Neural cell (in vitro differentiated cells): ENCODE measurements at regions not wholly inside any gene's neighbourhood (a gene's known extent, or its start where the extent isn't known, plus 50 kb on each side); places are given as distances from the start of the nearest gene placed in this dataset.

Source experiments
- H2AFZ ChIP-seq: fragments of 200-600, 300-800 bp; sonication (generic), shearing (Covaris generic); 2 replicates; pipeline ENCODE4 v1.6.0; 2014; ENCODE audit warnings: low read depth, mild to moderate bottlenecking, antibody characterized with exemption, low read length, moderate library complexity
- H3F3A ChIP-seq: fragments of 200-600 bp; shearing (Covaris generic); 2 replicates; pipeline ENCODE4 v1.6.1; 2016; ENCODE audit warnings: mild to moderate bottlenecking, moderate library complexity, mixed read lengths, antibody characterized with exemption, low read length; ENCODE audit not compliant: insufficient read depth, poor library complexity, severe bottlenecking
- H3K27ac ChIP-seq: fragments of 200-600, 300-800 bp; sonication (generic), shearing (Covaris generic); 2 replicates; pipeline ENCODE4 v1.5.1; 2014; ENCODE audit warnings: mild to moderate bottlenecking, low read length, moderate library complexity
- H3K27me3 ChIP-seq: fragments of 300-800, 200-600 bp; sonication (generic), shearing (Covaris generic); 2 replicates; pipeline ENCODE4 v1.6.0; 2014; ENCODE audit warnings: mild to moderate bottlenecking, low read depth, low read length, moderate library complexity; ENCODE audit not compliant: insufficient read depth
- H3K36me3 ChIP-seq: fragments of 300-800, 200-600 bp; sonication (generic), shearing (Covaris generic); 2 replicates; pipeline ENCODE4 v1.5.1; 2014; ENCODE audit warnings: mild to moderate bottlenecking, antibody characterized with exemption, low read length, moderate library complexity; ENCODE audit not compliant: insufficient read depth
- H3K4me2 ChIP-seq: fragments of 300-800, 200-600 bp; sonication (generic), shearing (Covaris generic); 2 replicates; pipeline ENCODE4 v1.6.0; 2014; ENCODE audit warnings: mild to moderate bottlenecking, low read length
- H3K4me3 ChIP-seq: fragments of 300-800, 200-600 bp; sonication (generic), shearing (Covaris generic); 2 replicates; pipeline ENCODE4 v1.5.1; 2014; ENCODE audit warnings: mild to moderate bottlenecking, low read length, moderate library complexity
- H3K79me2 ChIP-seq: fragments of 200-600 bp; shearing (Covaris generic); replicated peaks from 2 replicates; pipeline ENCODE4 v1.6.0; 2014; ENCODE audit warnings: mild to moderate bottlenecking, low read length, moderate library complexity; ENCODE audit not compliant: insufficient read depth
- H3K9ac ChIP-seq: fragments of 300-800, 200-600 bp; sonication (generic), shearing (Covaris generic); 2 replicates; pipeline ENCODE4 v1.6.1; 2016; ENCODE audit warnings: mild to moderate bottlenecking, low read length, mixed read lengths
- H3K9me2 ChIP-seq: fragments of 200-600 bp; shearing (Covaris generic); 2 replicates; pipeline ENCODE4 v1.6.1; 2016; ENCODE audit warnings: mild to moderate bottlenecking, low read length, mixed read lengths; ENCODE audit not compliant: insufficient read depth
- H3K9me3 ChIP-seq: fragments of 200-600, 300-800 bp; sonication (generic), shearing (Covaris generic); 2 replicates; pipeline ENCODE4 v1.6.1; 2016; ENCODE audit warnings: mild to moderate bottlenecking, mixed run types, low read length, moderate library complexity, mixed read lengths
- H4K20me1 ChIP-seq: fragments of 200-600 bp; shearing (Covaris generic); 2 replicates; pipeline ENCODE4 v1.6.1; 2016; ENCODE audit warnings: mild to moderate bottlenecking, mixed run types; ENCODE audit not compliant: insufficient read depth
- EP300 ChIP-seq: fragments of 450-650 bp; conservative IDR thresholded peaks from 2 replicates; pipeline ENCODE4 v1.6.1; 2014; ENCODE audit warnings: antibody characterized with exemption, mild to moderate bottlenecking, moderate library complexity; ENCODE audit not compliant: poor library complexity, severe bottlenecking
- EZH2 ChIP-seq: fragments of 200-600, 300-800 bp; shearing (Covaris generic), sonication (generic); IDR thresholded peaks from 2 replicates; pipeline ENCODE4 v1.6.1; 2014; ENCODE audit warnings: antibody characterized with exemption, low read length, borderline replicate concordance, mild to moderate bottlenecking; ENCODE audit not compliant: insufficient read depth, poor library complexity, severe bottlenecking
- MXI1 ChIP-seq: fragments of 450-650 bp; conservative IDR thresholded peaks from 2 replicates; pipeline ENCODE4 v1.6.1; 2014; ENCODE audit warnings: antibody characterized with exemption, mild to moderate bottlenecking; ENCODE audit not compliant: poor library complexity, severe bottlenecking
- POLR2AphosphoS5 ChIP-seq: IDR thresholded peaks from 2 replicates; pipeline ENCODE4 v1.6.1; 2012
- RAD21 ChIP-seq: fragments of 450-650 bp; conservative IDR thresholded peaks from 2 replicates; pipeline ENCODE4 v1.6.1; 2014; ENCODE audit warnings: antibody characterized with exemption, mild to moderate bottlenecking, moderate library complexity
- SMC3 ChIP-seq: fragments of 450-650 bp; conservative IDR thresholded peaks from 2 replicates; pipeline ENCODE4 v1.6.1; 2014; ENCODE audit warnings: antibody characterized with exemption, mild to moderate bottlenecking, moderate library complexity; ENCODE audit not compliant: poor library complexity
- TAF1 ChIP-seq: IDR thresholded peaks from 2 replicates; pipeline ENCODE4 v1.6.1; 2012; ENCODE audit warnings: low read depth
- TF ChIP-seq, protein P1 (sequence below): fragments of 450-650 bp; IDR thresholded peaks from 2 replicates; pipeline ENCODE4 v1.5.1; 2014; ENCODE audit warnings: antibody characterized with exemption, mild to moderate bottlenecking, moderate library complexity; ENCODE audit not compliant: poor library complexity, severe bottlenecking
- TF ChIP-seq, protein P2 (sequence below): IDR thresholded peaks from 2 replicates; pipeline ENCODE4 v1.6.1; 2012; ENCODE audit warnings: borderline replicate concordance

DNA sequence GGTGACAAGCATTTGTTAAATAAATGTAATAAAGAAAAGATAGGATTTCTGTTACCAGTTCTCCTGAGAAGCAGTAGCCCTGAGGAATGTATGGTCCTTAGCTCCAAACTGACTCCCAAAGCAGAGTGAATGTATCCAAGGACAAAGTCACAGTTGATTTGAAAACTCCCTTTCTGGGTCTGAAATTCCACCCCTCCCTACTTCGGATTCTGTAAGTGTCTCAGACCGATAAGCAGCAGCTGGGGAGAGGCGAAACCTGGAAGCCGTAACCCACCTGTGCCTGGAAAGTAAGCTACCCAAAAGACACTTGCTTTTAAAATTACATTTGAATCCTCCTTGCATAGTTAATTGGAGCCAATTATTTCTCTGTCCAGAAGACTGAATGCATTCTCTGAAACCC is 122.9 kb upstream of the FRMD4A start:
- H3K27me3 ChIP-seq, result no peaks in the 10 kb centered on the region
- TF ChIP-seq TAF1, result no peak
- TF ChIP-seq, protein P1, sequence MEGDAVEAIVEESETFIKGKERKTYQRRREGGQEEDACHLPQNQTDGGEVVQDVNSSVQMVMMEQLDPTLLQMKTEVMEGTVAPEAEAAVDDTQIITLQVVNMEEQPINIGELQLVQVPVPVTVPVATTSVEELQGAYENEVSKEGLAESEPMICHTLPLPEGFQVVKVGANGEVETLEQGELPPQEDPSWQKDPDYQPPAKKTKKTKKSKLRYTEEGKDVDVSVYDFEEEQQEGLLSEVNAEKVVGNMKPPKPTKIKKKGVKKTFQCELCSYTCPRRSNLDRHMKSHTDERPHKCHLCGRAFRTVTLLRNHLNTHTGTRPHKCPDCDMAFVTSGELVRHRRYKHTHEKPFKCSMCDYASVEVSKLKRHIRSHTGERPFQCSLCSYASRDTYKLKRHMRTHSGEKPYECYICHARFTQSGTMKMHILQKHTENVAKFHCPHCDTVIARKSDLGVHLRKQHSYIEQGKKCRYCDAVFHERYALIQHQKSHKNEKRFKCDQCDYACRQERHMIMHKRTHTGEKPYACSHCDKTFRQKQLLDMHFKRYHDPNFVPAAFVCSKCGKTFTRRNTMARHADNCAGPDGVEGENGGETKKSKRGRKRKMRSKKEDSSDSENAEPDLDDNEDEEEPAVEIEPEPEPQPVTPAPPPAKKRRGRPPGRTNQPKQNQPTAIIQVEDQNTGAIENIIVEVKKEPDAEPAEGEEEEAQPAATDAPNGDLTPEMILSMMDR, result no peak
- TF ChIP-seq, protein P2, sequence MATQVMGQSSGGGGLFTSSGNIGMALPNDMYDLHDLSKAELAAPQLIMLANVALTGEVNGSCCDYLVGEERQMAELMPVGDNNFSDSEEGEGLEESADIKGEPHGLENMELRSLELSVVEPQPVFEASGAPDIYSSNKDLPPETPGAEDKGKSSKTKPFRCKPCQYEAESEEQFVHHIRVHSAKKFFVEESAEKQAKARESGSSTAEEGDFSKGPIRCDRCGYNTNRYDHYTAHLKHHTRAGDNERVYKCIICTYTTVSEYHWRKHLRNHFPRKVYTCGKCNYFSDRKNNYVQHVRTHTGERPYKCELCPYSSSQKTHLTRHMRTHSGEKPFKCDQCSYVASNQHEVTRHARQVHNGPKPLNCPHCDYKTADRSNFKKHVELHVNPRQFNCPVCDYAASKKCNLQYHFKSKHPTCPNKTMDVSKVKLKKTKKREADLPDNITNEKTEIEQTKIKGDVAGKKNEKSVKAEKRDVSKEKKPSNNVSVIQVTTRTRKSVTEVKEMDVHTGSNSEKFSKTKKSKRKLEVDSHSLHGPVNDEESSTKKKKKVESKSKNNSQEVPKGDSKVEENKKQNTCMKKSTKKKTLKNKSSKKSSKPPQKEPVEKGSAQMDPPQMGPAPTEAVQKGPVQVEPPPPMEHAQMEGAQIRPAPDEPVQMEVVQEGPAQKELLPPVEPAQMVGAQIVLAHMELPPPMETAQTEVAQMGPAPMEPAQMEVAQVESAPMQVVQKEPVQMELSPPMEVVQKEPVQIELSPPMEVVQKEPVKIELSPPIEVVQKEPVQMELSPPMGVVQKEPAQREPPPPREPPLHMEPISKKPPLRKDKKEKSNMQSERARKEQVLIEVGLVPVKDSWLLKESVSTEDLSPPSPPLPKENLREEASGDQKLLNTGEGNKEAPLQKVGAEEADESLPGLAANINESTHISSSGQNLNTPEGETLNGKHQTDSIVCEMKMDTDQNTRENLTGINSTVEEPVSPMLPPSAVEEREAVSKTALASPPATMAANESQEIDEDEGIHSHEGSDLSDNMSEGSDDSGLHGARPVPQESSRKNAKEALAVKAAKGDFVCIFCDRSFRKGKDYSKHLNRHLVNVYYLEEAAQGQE, result no peak
- no peak for TF ChIP-seq RAD21
- TF ChIP-seq EZH2, result no peak
- TF ChIP-seq EP300, result no peak
- TF ChIP-seq MXI1, result no peak
- TF ChIP-seq SMC3, result no peak
- no peak for TF ChIP-seq POLR2AphosphoS5

DNA sequence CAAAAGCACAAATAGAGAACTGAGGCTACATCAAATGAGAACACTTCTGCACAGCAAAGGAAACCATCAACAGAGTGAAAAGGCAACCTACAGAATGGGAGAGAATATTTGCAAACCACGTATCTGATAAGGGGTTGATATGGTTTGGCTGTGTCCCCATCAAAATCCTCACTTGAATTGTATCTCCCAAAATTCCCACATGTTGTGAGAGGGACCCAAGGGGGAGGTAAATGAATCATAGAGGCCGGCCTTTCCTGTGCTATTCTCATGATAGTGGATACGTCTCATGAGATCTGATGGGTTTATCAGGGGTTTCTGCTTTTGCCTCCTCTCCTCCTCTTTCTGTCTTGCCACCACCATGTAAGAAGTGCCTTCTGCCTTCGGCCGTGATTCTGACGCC is 120.6 kb upstream of the FRMD4A start:
- Histone ChIP-seq H3K79me2 (no peaks in the 10 kb centered on the region), H3K36me3 (no peaks in the 10 kb centered on the region), H3K9me2 (no peaks in the 10 kb centered on the region), H3K27me3 (no peaks in the 10 kb centered on the region), H3K9ac (no peak overlapping the region), H3K4me3 (no peak overlapping the region), H4K20me1 (no peaks in the 10 kb centered on the region), H3K4me2 (no peak overlapping the region), H3K27ac (no peak overlapping the region), H3F3A (no peaks in the 10 kb centered on the region), H2AFZ (no peak overlapping the region), H3K9me3 (no peaks in the 10 kb centered on the region)
- TF ChIP-seq, protein P1, result no peak
- TF ChIP-seq MXI1 (no peak), SMC3 (no peak), RAD21 (no peak), EP300 (no peak), EZH2 (no peak)
- TF ChIP-seq, protein P2, result no peak

More for the DNA sequence above, 122.9 kb upstream of the FRMD4A start:
- Histone ChIP-seq H4K20me1 (no peaks in the 10 kb centered on the region), H3K9me3 (no peaks in the 10 kb centered on the region), H3K4me3 (no peak overlapping the region), H3K9ac (no peak overlapping the region), H3K36me3 (no peaks in the 10 kb centered on the region), H2AFZ (no peak overlapping the region), H3K9me2 (no peaks in the 10 kb centered on the region), H3F3A (no peaks in the 10 kb centered on the region), H3K27ac (no peak overlapping the region), H3K4me2 (no peak overlapping the region), H3K79me2 (no peaks in the 10 kb centered on the region)
